OCI-LY7 (cell line): ENCODE measurements at regions not wholly inside any gene's neighbourhood (a gene's known extent, or its start where the extent isn't known, plus 50 kb on each side); places are given as distances from the start of the nearest gene placed in this dataset.
A peak's percentile ranks its signal among the peaks of the same experiment; 100 is the strongest.

Source experiments
- BruUV-seq: library from RNA; stranded (reverse); fragments of 400-500 nt; replicated peaks from 2 replicates; lab custom pipeline; 2021; lab: Mats Ljungman, UMichigan
- CTCF ChIA-PET: fragments of 300-600 bp; sonication (Branson Sonifier 250); formaldehyde crosslinking; loops from one replicate; lab custom pipeline; 2022; ENCODE audit warnings: antibody characterized with exemption; ENCODE audit not compliant: unreplicated experiment; lab: Charles Lee
- POLR2A ChIA-PET: fragments of 300-600 bp; sonication (Branson Sonifier 250); formaldehyde crosslinking; loops from one replicate; lab custom pipeline; 2022; ENCODE audit warnings: antibody characterized with exemption; lab: Charles Lee
- DNase-seq: peaks from one replicate; pipeline ENCODE4 v3.0.0-alpha.2; 2015; ENCODE audit warnings: low spot score
- H2AFZ ChIP-seq: fragments of 200-600 bp; sonication (generic), shearing (Covaris generic); 2 replicates; pipeline ENCODE4 v1.6.1; 2014; ENCODE audit warnings: mild to moderate bottlenecking, antibody characterized with exemption, low read length, moderate library complexity
- H3K27ac ChIP-seq: fragments of 200-600 bp; sonication (generic); 2 replicates; pipeline ENCODE4 v1.5.1; 2014; ENCODE audit warnings: mixed run types, low read depth, mild to moderate bottlenecking, moderate library complexity, low read length, inconsistent platforms; ENCODE audit not compliant: poor library complexity, severe bottlenecking
- H3K36me3 ChIP-seq: fragments of 200-600 bp; sonication (generic); 2 replicates; pipeline ENCODE4 v1.6.1; 2014; ENCODE audit warnings: mild to moderate bottlenecking, antibody characterized with exemption, low read length, moderate library complexity, mixed read lengths; ENCODE audit not compliant: insufficient read depth
- H3K4me1 ChIP-seq: fragments of 200-600 bp; sonication (generic); 2 replicates; pipeline ENCODE4 v1.5.1; 2014; ENCODE audit warnings: mild to moderate bottlenecking, low read length; ENCODE audit not compliant: insufficient read depth, poor library complexity, severe bottlenecking
- H3K4me2 ChIP-seq: fragments of 200-600 bp; sonication (generic); 2 replicates; pipeline ENCODE4 v1.6.1; 2014; ENCODE audit warnings: mild to moderate bottlenecking, low read length
- H3K4me3 ChIP-seq: fragments of 200-600 bp; sonication (generic); 2 replicates; pipeline ENCODE4 v1.5.1; 2014; ENCODE audit warnings: mild to moderate bottlenecking, low read depth, low read length; ENCODE audit not compliant: poor library complexity, severe bottlenecking
- H3K79me2 ChIP-seq: fragments of 200-600 bp; sonication (generic); 2 replicates; pipeline ENCODE4 v1.6.1; 2016; ENCODE audit warnings: low read depth, mild to moderate bottlenecking, low read length, moderate library complexity, mixed read lengths; ENCODE audit not compliant: insufficient read depth
- H3K9me2 ChIP-seq: fragments of 200-600 bp; sonication (generic); 2 replicates; pipeline ENCODE4 v1.6.1; 2016; ENCODE audit warnings: mild to moderate bottlenecking, low read length, mixed read lengths; ENCODE audit not compliant: insufficient read depth
- H3K9me3 ChIP-seq: fragments of 200-600 bp; sonication (generic); 2 replicates; pipeline ENCODE4 v1.6.1; 2014; ENCODE audit warnings: mild to moderate bottlenecking, mixed run types, low read length, mixed read lengths
- H4K20me1 ChIP-seq: fragments of 200-600 bp; sonication (generic); 2 replicates; pipeline ENCODE4 v1.6.1; 2014; ENCODE audit warnings: mild to moderate bottlenecking, antibody characterized with exemption, low read length, moderate library complexity, mixed read lengths; ENCODE audit not compliant: insufficient read depth
- EZH2phosphoT487 ChIP-seq: fragments of 200-600 bp; sonication (generic); IDR thresholded peaks from 2 replicates; pipeline ENCODE4 v1.6.1; 2018; ENCODE audit warnings: low read depth, borderline replicate concordance, mild to moderate bottlenecking, mixed run types, antibody characterized with exemption, low read length, moderate library complexity, mixed read lengths
- intact Hi-C: fragments of 100-400 bp; cut with micrococcal nuclease; formaldehyde crosslinking; loops from one replicate; pipeline ENCODE4 v1.10.0; 2022; ENCODE audit not compliant: unreplicated experiment
- TF ChIP-seq, protein P1 (sequence below): fragments of 200-600 bp; sonication (generic); conservative IDR thresholded peaks from 2 replicates; pipeline ENCODE4 v1.5.1; 2014; ENCODE audit warnings: mild to moderate bottlenecking, antibody characterized with exemption, low read length, moderate library complexity, mixed read lengths

DNA sequence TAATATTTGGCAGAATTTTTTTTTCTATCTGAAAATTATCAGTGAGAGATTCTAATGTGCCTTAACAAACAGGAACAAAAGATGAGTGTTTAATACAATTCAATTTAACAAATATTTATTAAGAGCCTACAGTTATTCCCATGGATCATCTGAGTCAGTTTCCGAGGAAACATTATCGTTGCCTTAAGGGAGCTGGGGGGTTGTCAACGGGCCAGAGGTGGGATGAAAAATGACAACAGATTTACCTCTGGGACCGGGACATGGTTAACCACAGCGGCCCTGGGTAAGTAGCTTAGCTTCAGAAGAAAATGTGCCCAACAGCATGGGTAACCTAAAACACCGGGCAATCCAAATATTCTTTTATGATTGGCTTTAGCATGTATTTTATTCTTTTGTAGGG is 113.6 kb downstream of the DAD1 start:
- peaks cover 4% of the 10 kb centered on the region; the same call in 1 of the 2 replicates for H3K79me2 ChIP-seq
- H2AFZ ChIP-seq, result peak overlapping the region; percentile 59; the same call in 1 of the 2 replicates
- H3K9me2 ChIP-seq, result no peaks in the 10 kb centered on the region
- H3K36me3 ChIP-seq, result no peaks in the 10 kb centered on the region
- peaks cover 100% of the 10 kb centered on the region for H3K4me1 ChIP-seq
- intact Hi-C loops, result loop anchor here (10.0 kb wide), 2 partner anchors 179 to 191 kb away; no protein-coding TSS in a partner anchor
- no TSS peak for BruUV-seq
- H3K4me3 ChIP-seq, result peak overlapping the region; percentile 37
- peak; percentile 47 for DNase-seq
- CTCF ChIA-PET, result interaction anchor here (0.6 to 1.3 kb wide), 2 partner anchors 85 to 87 kb away, joined by 3 read pairs; no protein-coding TSS in a partner anchor
- H3K9me3 ChIP-seq, result no peaks in the 10 kb centered on the region
- peak overlapping the region; percentile 81 for H3K27ac ChIP-seq
- no peaks in the 10 kb centered on the region for H4K20me1 ChIP-seq
- POLR2A ChIA-PET, result interaction anchor here (0.6 to 8.2 kb wide), 8 partner anchors 9 to 95 kb away, joined by 3 to 55 read pairs (median 4); no protein-coding TSS in a partner anchor
- H3K4me2 ChIP-seq, result peak overlapping the region; percentile 82
- TF ChIP-seq, protein P1, sequence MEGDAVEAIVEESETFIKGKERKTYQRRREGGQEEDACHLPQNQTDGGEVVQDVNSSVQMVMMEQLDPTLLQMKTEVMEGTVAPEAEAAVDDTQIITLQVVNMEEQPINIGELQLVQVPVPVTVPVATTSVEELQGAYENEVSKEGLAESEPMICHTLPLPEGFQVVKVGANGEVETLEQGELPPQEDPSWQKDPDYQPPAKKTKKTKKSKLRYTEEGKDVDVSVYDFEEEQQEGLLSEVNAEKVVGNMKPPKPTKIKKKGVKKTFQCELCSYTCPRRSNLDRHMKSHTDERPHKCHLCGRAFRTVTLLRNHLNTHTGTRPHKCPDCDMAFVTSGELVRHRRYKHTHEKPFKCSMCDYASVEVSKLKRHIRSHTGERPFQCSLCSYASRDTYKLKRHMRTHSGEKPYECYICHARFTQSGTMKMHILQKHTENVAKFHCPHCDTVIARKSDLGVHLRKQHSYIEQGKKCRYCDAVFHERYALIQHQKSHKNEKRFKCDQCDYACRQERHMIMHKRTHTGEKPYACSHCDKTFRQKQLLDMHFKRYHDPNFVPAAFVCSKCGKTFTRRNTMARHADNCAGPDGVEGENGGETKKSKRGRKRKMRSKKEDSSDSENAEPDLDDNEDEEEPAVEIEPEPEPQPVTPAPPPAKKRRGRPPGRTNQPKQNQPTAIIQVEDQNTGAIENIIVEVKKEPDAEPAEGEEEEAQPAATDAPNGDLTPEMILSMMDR, result no peak
- TF ChIP-seq EZH2phosphoT487, result no peak

- Histone ChIP-seq H3K36me3 (no peaks in the 10 kb centered on the region), H4K20me1 (no peaks in the 10 kb centered on the region), H3K9me2 (no peaks in the 10 kb centered on the region), H3K27ac (peak overlapping the region; percentile 81), H3K79me2 (no peaks in the 10 kb centered on the region; the same call in 1 of the 2 replicates), H3K4me2 (peak overlapping the region; percentile 82), H3K4me1 (peaks cover 100% of the 10 kb centered on the region), H2AFZ (peak overlapping the region; percentile 59; the same call in 1 of the 2 replicates), H3K9me3 (no peaks in the 10 kb centered on the region), H3K4me3 (peak overlapping the region; percentile 37)
- ChIA-PET CTCF (interaction anchor here (4.7 kb wide), 1 partner anchor 85 kb away, joined by 80 read pairs; no protein-coding TSS in a partner anchor), POLR2A (interaction anchor here (0.9 to 8.2 kb wide), 7 partner anchors 8 to 94 kb away, joined by 3 to 55 read pairs (median 4); no protein-coding TSS in a partner anchor)
- BruUV-seq, result no TSS peak
- peak; percentile 44 for DNase-seq
- no peak for TF ChIP-seq EZH2phosphoT487
- TF ChIP-seq, protein P1, result peak; percentile 55
- intact Hi-C loops, result loop anchor here (10.0 kb wide), 2 partner anchors 180 to 190 kb away; no protein-coding TSS in a partner anchor
Measured at GRCh38 chr14:22474730-22475351, 114.2 kb downstream of the DAD1 start.
